OCI-LY1 (cell line): ENCODE measurements at regions not wholly inside any gene's neighbourhood (a gene's known extent, or its start where the extent isn't known, plus 50 kb on each side); places are given as distances from the start of the nearest gene placed in this dataset.

Source experiments
- EZH2 ChIP-seq: fragments of 200-600 bp; sonication (generic), shearing (Covaris generic); IDR thresholded peaks from 2 replicates; pipeline ENCODE4 v1.8.0; 2017; ENCODE audit warnings: borderline replicate concordance, mixed run types, mild to moderate bottlenecking, antibody characterized with exemption, low read length, moderate library complexity, mixed read lengths
- TF ChIP-seq, protein P1 (sequence below): fragments of 200-600 bp; sonication (generic), shearing (Covaris generic); IDR thresholded peaks from 2 replicates; pipeline ENCODE4 v1.5.1; 2017; ENCODE audit warnings: mild to moderate bottlenecking, antibody characterized with exemption, low read length, moderate library complexity, mixed read lengths

DNA sequence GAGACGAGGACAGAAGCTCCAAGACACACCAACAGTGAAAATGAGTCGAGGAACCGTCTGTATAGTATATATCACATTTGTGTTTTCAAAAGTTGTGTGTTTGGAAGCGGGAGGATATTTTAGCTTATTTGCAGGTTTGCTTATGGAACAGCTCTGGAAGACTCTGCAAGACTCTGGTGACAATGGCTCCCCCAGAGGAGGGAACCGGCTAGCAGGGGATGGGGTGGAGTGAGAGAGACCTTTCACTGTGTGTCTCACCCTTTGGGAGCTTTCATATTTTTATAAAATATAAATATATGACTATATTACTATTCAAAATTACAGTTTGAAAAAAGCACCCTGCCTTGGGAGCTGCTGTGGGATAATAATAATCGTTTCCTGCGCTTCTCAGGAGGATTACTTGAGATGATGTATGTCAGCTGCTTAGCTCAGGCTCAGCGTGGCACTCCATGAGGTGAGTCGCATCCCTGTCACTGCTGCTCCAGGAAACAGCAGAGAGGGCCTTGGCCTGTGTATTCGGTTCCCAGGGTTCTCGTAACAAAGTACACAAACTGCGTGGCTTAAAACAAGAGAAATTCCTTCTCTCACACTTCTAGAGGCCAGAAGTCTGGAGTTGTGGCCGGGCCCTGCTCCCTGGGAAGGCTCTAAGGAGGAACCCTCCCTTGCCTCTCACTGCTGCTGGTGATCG, 183.9 kb downstream of the FAM43A start:
- TF ChIP-seq, protein P1, sequence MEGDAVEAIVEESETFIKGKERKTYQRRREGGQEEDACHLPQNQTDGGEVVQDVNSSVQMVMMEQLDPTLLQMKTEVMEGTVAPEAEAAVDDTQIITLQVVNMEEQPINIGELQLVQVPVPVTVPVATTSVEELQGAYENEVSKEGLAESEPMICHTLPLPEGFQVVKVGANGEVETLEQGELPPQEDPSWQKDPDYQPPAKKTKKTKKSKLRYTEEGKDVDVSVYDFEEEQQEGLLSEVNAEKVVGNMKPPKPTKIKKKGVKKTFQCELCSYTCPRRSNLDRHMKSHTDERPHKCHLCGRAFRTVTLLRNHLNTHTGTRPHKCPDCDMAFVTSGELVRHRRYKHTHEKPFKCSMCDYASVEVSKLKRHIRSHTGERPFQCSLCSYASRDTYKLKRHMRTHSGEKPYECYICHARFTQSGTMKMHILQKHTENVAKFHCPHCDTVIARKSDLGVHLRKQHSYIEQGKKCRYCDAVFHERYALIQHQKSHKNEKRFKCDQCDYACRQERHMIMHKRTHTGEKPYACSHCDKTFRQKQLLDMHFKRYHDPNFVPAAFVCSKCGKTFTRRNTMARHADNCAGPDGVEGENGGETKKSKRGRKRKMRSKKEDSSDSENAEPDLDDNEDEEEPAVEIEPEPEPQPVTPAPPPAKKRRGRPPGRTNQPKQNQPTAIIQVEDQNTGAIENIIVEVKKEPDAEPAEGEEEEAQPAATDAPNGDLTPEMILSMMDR: no peak
- no peak for TF ChIP-seq EZH2
